Thyroid gland (tissue), 4 donors: ENCODE measurements at regions not wholly inside any gene's neighbourhood (a gene's known extent, or its start where the extent isn't known, plus 50 kb on each side); places are given as distances from the start of the nearest gene placed in this dataset.
A peak's percentile ranks its signal among the peaks of the same experiment; 100 is the strongest.
"Not testable (repeated sequence)": the region's sequence is repeated elsewhere in the genome, so short reads cannot be mapped to it uniquely, and the experiment has no call there.

Experiments used
- DNase-seq, 2 donors: peaks; one replicate each; pipeline ENCODE4 v3.0.0-alpha.2; 2019
- H3K27ac ChIP-seq, 3 donors: fragments of 200-600 bp; sonication (generic); 1 replicate in 2 of 3; 2 replicates in 1 of 3; pipeline ENCODE4 v1.5.1; 2016 to 2019; ENCODE audit warnings: mild to moderate bottlenecking in 1 of 3, moderate library complexity in 1 of 3
- H3K27me3 ChIP-seq: fragments of 200-600 bp; sonication (generic); one replicate; pipeline ENCODE4 v1.5.1; 2019
- H3K36me3 ChIP-seq, 2 donors: fragments of 200-600 bp; sonication (generic); one replicate each; pipeline ENCODE4 v1.5.1; 2016 to 2019
- H3K4me1 ChIP-seq, 2 donors: fragments of 200-600 bp; sonication (generic); one replicate each; pipeline ENCODE4 v1.5.1; 2017 to 2019
- H3K4me3 ChIP-seq, 3 donors: fragments of 200-600 bp; sonication (generic); replicated peaks in 1 of 3; 1 replicate in 2 of 3; 2 replicates in 1 of 3; pipeline ENCODE4 v1.5.1; 2016; ENCODE audit warnings: mild to moderate bottlenecking in 1 of 3
- H3K9me3 ChIP-seq: fragments of 200-600 bp; sonication (generic); one replicate; pipeline ENCODE4 v1.5.1; 2017
- POLR2A ChIP-seq, 2 donors: fragments of 450-650 bp; IDR thresholded peaks; one replicate each; pipeline ENCODE4 v1.6.1; 2017; ENCODE audit warnings: antibody characterized with exemption in 2 of 2, mild to moderate bottlenecking in 2 of 2, moderate library complexity in 1 of 2
- WGBS, 2 donors: methylation state at CpG; one replicate each; pipeline ENCODE4 v1.1.5; 2017; 5-methylcytosine and 5-hydroxymethylcytosine counted together
- intact Hi-C: fragments of 100-400 bp; cut with DNase I; formaldehyde crosslinking; loops from one replicate; pipeline ENCODE4 v1.15.1; 2023
- TF ChIP-seq, protein P1 (sequence below), 6 experiments: fragments of 200-600 bp in 3 of 6; fragments of 450-650 bp in 3 of 6; sonication (generic) in 3 of 6; IDR thresholded peaks; one replicate each; pipeline ENCODE4 v1.5.1; 2016 to 2019; ENCODE audit warnings: antibody characterized with exemption in 6 of 6, mild to moderate bottlenecking in 2 of 6, inconsistent platforms in 1 of 6, moderate library complexity in 1 of 6

DNA sequence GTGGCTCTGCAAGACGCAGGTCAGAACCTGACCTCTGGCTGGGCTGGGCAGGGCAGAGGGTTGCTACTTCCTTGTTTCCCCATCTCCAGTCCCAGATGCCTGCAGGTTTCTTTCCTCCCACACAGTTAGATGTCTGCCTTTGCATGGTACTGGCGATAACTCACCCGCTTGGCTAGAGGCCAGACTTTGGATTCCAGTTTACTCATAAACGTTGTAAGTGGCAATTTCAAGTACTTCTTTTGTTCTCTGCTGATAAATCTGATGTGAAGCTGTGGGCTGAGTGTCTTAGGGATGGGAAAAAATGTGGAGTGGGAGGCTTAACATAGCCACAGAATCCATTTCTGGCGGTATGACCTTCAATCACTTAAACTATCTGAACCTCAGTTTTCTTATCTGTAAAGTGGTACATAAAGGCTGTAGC lies 194.2 kb downstream of the EBLN2 start:
- 29 to 49% methylated on average over 5 of the region's 5 CpGs for WGBS, 2 donors
- DNase-seq: peak in 1 of 2 donors; percentile 3
- TF ChIP-seq POLR2A (IDR thresholded peaks at IDR 0.05): no peak
- TF ChIP-seq, protein P1, sequence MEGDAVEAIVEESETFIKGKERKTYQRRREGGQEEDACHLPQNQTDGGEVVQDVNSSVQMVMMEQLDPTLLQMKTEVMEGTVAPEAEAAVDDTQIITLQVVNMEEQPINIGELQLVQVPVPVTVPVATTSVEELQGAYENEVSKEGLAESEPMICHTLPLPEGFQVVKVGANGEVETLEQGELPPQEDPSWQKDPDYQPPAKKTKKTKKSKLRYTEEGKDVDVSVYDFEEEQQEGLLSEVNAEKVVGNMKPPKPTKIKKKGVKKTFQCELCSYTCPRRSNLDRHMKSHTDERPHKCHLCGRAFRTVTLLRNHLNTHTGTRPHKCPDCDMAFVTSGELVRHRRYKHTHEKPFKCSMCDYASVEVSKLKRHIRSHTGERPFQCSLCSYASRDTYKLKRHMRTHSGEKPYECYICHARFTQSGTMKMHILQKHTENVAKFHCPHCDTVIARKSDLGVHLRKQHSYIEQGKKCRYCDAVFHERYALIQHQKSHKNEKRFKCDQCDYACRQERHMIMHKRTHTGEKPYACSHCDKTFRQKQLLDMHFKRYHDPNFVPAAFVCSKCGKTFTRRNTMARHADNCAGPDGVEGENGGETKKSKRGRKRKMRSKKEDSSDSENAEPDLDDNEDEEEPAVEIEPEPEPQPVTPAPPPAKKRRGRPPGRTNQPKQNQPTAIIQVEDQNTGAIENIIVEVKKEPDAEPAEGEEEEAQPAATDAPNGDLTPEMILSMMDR (IDR thresholded peaks at IDR 0.05): no peak

DNA sequence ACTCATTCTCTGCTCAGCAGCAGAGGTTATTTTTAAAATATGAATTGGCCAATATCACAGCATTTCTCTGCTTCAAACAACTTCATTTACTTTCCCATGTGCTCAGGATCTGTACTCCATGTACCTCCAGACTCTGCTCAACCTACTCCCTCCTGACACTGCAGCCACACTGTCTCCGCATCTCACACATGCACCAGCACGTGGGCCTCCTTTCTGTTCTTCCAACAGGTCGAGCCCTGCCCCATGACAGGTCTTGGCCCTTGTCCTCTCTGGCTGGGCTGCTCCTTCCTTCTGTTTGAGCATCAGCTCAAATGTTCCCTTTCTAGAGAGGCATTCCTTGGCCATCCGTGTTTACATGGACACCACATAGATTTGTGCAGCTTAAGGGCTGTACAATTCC lies 195.7 kb downstream of the EBLN2 start:
- no peaks in the 10 kb centered on the region for H3K36me3 ChIP-seq
- TF ChIP-seq, protein P1 (IDR thresholded peaks at IDR 0.05): no peak
- H3K4me1 ChIP-seq: no peaks in the 10 kb centered on the region
- intact Hi-C loops: no loop called here
- WGBS, 2 donors: 88 to 93% methylated on average over 4 of the region's 4 CpGs
- H3K27ac ChIP-seq: no peak overlapping the region
- no peak for DNase-seq
- H3K9me3 ChIP-seq: no peaks in the 10 kb centered on the region
- no peaks in the 10 kb centered on the region for H3K27me3 ChIP-seq
- no peak overlapping the region for H3K4me3 ChIP-seq

More for the DNA sequence above, 194.2 kb downstream of the EBLN2 start:
- Histone ChIP-seq H3K36me3 (no peaks in the 10 kb centered on the region), H3K27ac (no peak overlapping the region), H3K4me1 (no peaks in the 10 kb centered on the region), H3K9me3 (no peaks in the 10 kb centered on the region), H3K27me3 (no peaks in the 10 kb centered on the region), H3K4me3 (no peak overlapping the region)
- intact Hi-C loops: no loop called here

DNA sequence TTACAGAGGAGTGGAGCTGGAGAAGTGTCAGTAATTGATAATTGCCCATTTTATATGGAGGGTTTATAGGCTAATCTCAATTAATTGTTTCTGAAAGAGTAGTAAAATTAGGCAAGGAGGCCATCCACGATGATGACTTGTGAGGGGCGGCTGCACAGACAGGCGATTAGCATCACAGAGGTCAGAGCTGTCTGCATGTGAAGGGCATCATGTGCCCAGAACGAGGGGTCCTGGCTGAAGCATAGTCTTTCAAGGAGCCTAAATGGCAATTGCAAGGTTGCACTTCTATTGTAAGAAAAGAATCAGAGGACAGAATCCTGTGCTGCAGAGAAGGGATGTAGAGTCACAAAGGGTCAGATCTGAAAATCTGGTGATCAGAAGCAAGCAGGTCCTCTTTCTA lies 196.6 kb downstream of the EBLN2 start:
- Histone ChIP-seq H3K9me3 (no peaks in the 10 kb centered on the region), H3K36me3 (no peaks in the 10 kb centered on the region), H3K4me1 (no peaks in the 10 kb centered on the region), H3K27ac (no peak overlapping the region), H3K4me3 (no peak overlapping the region), H3K27me3 (no peaks in the 10 kb centered on the region)
- DNase-seq: no peak
- 85 to 87% methylated on average over 4 of the region's 4 CpGs for WGBS, 2 donors
- TF ChIP-seq, protein P1 (IDR thresholded peaks at IDR 0.05): no peak
- no peak for TF ChIP-seq POLR2A (IDR thresholded peaks at IDR 0.05)
- intact Hi-C loops: no loop called here

DNA sequence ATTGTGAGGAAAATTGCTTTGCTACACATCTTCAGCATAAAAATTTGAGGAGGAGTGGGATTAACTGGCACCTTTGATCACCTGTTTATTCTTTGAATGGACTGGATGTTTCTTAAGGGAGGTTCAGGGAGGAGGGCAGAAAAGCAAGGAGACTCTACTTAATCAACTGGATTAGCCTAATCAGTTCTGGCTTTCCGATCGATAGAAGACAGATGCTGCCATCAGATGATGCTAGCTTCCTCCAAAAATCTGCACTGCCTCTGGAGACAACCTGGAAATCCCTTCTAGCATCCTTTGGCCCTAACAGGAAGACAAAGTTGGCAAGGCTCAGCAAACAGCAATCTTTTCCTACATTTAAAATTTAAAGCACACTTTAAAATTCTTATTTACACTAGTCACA lies 197.8 kb downstream of the EBLN2 start:
- WGBS, 2 donors: 78 to 82% methylated on average over 2 of the region's 2 CpGs

DNA sequence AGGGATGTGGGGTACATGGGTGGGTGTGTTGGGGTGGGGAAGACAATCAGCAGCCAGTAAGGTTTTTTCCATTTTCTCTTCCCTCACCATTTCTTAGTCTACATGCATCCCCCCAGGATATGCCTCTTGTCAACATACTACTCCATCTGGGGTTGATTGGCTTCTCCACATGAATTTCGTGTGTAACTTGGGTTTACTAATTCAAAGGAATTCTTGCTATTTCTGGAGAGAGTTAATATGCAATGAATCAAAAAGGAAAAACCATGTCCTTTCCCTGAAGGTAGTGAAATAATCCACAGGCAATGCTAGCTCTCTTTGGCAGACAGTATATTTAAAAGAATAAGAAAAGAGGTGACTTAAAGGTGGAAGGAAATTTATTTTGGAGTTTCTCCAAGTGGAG lies 198.4 kb downstream of the EBLN2 start:
- Histone ChIP-seq H3K36me3 (no peaks in the 10 kb centered on the region), H3K27me3 (no peaks in the 10 kb centered on the region), H3K27ac (no peak overlapping the region), H3K4me3 (no peak overlapping the region), H3K9me3 (no peaks in the 10 kb centered on the region), H3K4me1 (no peaks in the 10 kb centered on the region)
- intact Hi-C loops: no loop called here
- DNase-seq: no peak
- TF ChIP-seq, protein P1 (IDR thresholded peaks at IDR 0.05): no peak
- no peak for TF ChIP-seq POLR2A (IDR thresholded peaks at IDR 0.05)
- 24 to 39% methylated on average over 1 of the region's 1 CpG for WGBS, 2 donors

More for the DNA sequence above, 197.8 kb downstream of the EBLN2 start:
- TF ChIP-seq POLR2A (IDR thresholded peaks at IDR 0.05): no peak
- TF ChIP-seq, protein P1 (IDR thresholded peaks at IDR 0.05): no peak
- Histone ChIP-seq H3K4me3 (no peak overlapping the region), H3K9me3 (no peaks in the 10 kb centered on the region), H3K27ac (no peak overlapping the region), H3K36me3 (no peaks in the 10 kb centered on the region), H3K27me3 (no peaks in the 10 kb centered on the region), H3K4me1 (no peaks in the 10 kb centered on the region)
- DNase-seq: no peak
- intact Hi-C loops: no loop called here

DNA sequence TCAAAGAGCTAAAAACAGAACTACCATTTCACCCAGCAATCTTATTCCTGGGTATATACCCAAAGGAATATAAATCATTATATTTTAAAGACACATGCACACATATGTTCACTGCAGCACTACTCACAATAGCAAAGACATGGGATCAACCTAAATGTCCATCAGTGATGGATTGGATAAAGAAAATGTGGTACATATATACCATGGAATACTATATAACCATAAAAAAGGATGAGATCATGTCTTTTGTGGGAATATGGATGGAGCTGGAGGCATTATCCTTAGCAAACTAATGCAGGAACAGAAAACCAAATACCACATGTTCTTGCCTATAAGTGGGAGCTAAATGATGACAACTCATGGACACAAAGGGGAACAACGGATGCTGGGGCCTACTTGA lies 205.1 kb downstream of the EBLN2 start:
- H3K4me3 ChIP-seq, H3K9me3 ChIP-seq, H3K27me3 ChIP-seq, intact Hi-C loops, H3K36me3 ChIP-seq, H3K27ac ChIP-seq, H3K4me1 ChIP-seq, DNase-seq: not testable (repeated sequence)
- 92% methylated on average over 1 of the region's 1 CpG for WGBS, 2 donors

DNA sequence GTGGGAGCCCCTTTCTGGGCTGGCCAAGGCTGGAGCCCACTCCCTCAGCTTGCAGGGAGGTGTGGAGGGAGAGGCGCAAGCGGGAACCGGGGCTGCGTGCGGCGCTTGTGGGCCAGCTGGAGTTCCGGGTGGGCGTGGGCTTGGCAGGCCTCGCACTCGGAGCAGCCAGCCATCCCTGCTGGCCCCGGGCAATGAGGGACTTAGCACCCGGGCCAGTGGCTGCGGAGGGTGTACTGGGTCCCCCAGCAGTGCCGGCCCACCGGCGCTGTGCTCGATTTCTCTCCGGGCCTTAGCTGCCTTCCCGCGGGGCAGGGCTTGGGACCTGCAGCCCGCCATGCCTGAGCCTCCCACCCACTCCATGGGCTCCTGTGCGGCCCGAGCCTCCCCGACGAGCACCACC lies 207.7 kb downstream of the EBLN2 start:
- H3K4me1 ChIP-seq, H3K4me3 ChIP-seq, intact Hi-C loops, H3K27me3 ChIP-seq, H3K27ac ChIP-seq, DNase-seq, H3K9me3 ChIP-seq, H3K36me3 ChIP-seq: not testable (repeated sequence)
- 95 to 98% methylated on average over 6 to 9 of the region's 25 CpGs for WGBS, 2 donors
